C4-2B (cell line): ENCODE measurements at regions not wholly inside any gene's neighbourhood (a gene's known extent, or its start where the extent isn't known, plus 50 kb on each side); places are given as distances from the start of the nearest gene placed in this dataset.

Experiments
- ZFX ChIP-seq: fragments of 450-650 bp; IDR thresholded peaks from 2 replicates; pipeline ENCODE4 v1.6.1; 2017
- TF ChIP-seq, protein P1 (sequence below): fragments of 450-650 bp; conservative IDR thresholded peaks from 2 replicates; pipeline ENCODE4 v1.5.1; 2017; ENCODE audit warnings: mild to moderate bottlenecking

DNA sequence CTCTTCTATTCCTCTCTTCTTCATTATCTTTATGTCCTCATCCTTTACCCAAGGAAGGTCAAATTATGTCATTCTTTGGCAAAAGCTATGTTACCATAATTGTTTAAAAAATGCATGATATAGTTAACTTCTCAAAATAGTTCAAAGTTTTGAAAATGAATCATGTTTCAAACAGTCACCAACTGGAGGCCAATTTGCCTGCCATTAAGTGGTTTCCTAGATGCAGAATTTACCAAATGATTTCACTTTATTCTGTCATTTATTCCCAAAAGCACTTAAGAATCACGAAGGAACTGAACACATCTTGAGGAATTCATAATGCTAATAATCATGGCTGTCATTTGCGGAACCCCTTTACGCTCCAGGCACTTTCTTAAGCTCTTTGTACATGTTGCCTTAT, 190.9 kb upstream of the CDH11 start:
- TF ChIP-seq, protein P1, sequence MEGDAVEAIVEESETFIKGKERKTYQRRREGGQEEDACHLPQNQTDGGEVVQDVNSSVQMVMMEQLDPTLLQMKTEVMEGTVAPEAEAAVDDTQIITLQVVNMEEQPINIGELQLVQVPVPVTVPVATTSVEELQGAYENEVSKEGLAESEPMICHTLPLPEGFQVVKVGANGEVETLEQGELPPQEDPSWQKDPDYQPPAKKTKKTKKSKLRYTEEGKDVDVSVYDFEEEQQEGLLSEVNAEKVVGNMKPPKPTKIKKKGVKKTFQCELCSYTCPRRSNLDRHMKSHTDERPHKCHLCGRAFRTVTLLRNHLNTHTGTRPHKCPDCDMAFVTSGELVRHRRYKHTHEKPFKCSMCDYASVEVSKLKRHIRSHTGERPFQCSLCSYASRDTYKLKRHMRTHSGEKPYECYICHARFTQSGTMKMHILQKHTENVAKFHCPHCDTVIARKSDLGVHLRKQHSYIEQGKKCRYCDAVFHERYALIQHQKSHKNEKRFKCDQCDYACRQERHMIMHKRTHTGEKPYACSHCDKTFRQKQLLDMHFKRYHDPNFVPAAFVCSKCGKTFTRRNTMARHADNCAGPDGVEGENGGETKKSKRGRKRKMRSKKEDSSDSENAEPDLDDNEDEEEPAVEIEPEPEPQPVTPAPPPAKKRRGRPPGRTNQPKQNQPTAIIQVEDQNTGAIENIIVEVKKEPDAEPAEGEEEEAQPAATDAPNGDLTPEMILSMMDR, result no peak
- TF ChIP-seq ZFX, result no peak
